Astrocyte of the spinal cord (primary cell): ENCODE measurements at regions not wholly inside any gene's neighbourhood (a gene's known extent, or its start where the extent isn't known, plus 50 kb on each side); places are given as distances from the start of the nearest gene placed in this dataset.
"Not testable (repeated sequence)": the region's sequence is repeated elsewhere in the genome, so short reads cannot be mapped to it uniquely, and the experiment has no call there.

Experiments used
- DNase-seq: peaks from one replicate; pipeline ENCODE4 v3.0.0; 2011; ENCODE audit warnings: low read depth, low spot score
- H3K4me3 ChIP-seq: 2 replicates; pipeline ENCODE4 v1.5.1; 2011; ENCODE audit warnings: low read depth, mild to moderate bottlenecking, low read length, moderate library complexity
- CTCF ChIP-seq: IDR thresholded peaks from 2 replicates; pipeline ENCODE4 v1.5.1; 2012; ENCODE audit warnings: low read depth, mild to moderate bottlenecking, low read length, inconsistent platforms
- in situ Hi-C: cut with HindIII; loops from 2 replicates; pipeline ENCODE4 v1.10.0; 2017; ENCODE audit warnings: low sequenced_read_pairs

DNA sequence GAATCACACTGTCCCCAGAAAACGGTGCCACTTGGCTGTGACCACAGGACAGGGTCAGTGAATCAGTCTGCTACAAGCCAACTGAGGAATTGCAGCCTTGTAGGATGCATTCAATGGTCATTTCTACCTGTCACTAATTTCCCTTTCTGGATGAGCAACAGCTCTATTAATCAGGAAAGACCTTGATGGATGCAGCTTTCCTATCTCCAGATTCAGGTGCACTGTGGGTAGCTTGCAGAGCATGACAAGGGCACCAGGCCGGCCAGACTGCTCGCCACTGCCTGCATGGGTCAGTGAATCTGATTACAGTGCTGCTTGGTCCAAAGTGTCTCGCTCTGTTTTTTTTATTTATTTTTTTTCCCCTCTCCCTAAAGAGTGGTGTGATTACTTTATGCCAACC is 506.8 kb upstream of the AUTS2 start:
- no peak for DNase-seq
- no peak for TF ChIP-seq CTCF
- no peak overlapping the region for H3K4me3 ChIP-seq
- in situ Hi-C loops: no loop called here

DNA sequence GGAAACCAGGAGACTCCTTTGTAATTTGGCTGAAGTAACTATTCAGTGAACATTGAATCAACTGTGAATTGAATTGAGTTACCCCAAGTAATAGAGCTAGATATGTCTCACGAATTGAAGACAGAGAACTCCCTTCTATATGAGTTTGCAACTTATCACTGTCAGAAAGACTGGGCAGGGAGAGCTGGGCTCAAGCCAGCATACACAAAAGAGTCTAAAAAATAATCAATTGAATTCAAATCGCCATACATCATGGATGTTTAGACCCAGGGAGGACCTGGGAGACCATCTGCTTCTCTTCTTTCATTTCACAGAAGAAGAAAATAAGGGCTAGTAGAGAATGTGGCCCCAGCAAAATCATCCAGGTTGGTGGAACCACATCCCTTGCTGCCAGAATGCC is 503.1 kb upstream of the AUTS2 start:
- no peak overlapping the region for H3K4me3 ChIP-seq
- TF ChIP-seq CTCF: no peak
- in situ Hi-C loops: no loop called here
- DNase-seq: no peak

DNA sequence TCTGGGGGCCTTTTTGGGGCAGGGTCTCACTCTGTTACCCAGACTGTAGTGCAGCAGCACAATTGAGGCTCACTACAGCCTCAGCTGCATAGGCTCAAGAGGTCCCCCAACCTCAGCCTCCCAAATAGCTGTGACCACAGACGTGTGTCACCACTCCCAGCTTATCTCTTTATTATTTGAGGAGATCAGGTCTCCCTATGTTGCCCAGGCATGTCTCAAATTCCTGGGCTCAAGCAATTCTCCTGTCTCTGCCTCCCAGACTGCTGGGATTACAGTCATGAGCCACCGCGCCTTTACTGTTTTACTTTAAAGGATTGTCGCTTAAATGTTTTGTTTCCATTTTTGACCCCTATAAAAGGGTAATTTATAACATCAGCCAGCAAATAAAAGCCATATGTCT is 502.6 kb upstream of the AUTS2 start:
- in situ Hi-C loops: no loop called here
- H3K4me3 ChIP-seq: no peak overlapping the region
- DNase-seq: no peak
- TF ChIP-seq CTCF: no peak

GRCh38 chr7:69104023-69104422 is 494.3 kb upstream of the AUTS2 start:
- no peak for TF ChIP-seq CTCF
- in situ Hi-C loops: no loop called here
- DNase-seq: no peak
- no peak overlapping the region for H3K4me3 ChIP-seq

GRCh38 chr7:69105092-69105491 is 493.2 kb upstream of the AUTS2 start:
- in situ Hi-C loops: no loop called here
- no peak for TF ChIP-seq CTCF
- DNase-seq: no peak
- no peak overlapping the region for H3K4me3 ChIP-seq

DNA sequence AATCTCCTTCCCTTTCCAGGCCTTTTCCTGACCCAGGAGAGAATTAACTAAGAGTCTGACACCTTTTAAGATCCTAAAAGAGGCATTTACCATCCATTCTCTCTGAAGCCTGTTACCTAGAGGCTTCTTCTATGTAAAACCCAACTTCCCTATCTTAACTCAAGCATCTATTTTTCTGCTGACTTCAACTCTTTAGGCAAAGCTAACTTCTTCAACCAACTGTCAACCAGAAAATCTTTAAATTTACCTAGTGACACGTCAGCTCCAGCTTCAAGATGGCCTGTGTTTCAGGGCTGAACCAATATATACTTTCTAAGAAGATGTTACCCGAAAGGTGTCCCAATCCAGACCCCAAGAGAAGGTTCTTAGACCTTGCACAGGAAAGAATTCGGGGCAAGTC is 492.3 kb upstream of the AUTS2 start:
- in situ Hi-C loops: no loop called here
- no peak for DNase-seq

GRCh38 chr7:69106449-69106848 is 491.8 kb upstream of the AUTS2 start:
- in situ Hi-C loops, H3K4me3 ChIP-seq, DNase-seq: not testable (repeated sequence)

More for the DNA sequence above, 492.3 kb upstream of the AUTS2 start:
- no peak overlapping the region for H3K4me3 ChIP-seq
- no peak for TF ChIP-seq CTCF

- in situ Hi-C loops, DNase-seq: not testable (repeated sequence)
Measured at GRCh38 chr7:69106946-69107345, 491.3 kb upstream of the AUTS2 start.

More at GRCh38 chr7:69106946-69107345, 491.3 kb upstream of the AUTS2 start:
- not testable (repeated sequence) for H3K4me3 ChIP-seq
